ENCODE measurements at regions not wholly inside any gene's neighbourhood (a gene's known extent, or its start where the extent isn't known, plus 50 kb on each side); places are given as distances from the start of the nearest gene placed in this dataset.

GRCh38 chr3:176795891-176796290 lies 401.4 kb downstream of the TBL1XR1 start:
- no peak overlapping the region for H3K4me3 ChIP-seq (ENCODE audit: low read depth, low read length)
- no peak for DNase-seq (ENCODE audit: low read depth)
- no peak for TF ChIP-seq CTCF (IDR thresholded peaks at IDR 0.05; ENCODE audit: insufficient read depth, low read length)

GRCh38 chr3:176794406-176794805 lies 402.9 kb downstream of the TBL1XR1 start:
- TF ChIP-seq CTCF (IDR thresholded peaks at IDR 0.05; ENCODE audit: insufficient read depth, low read length) = no peak
- H3K4me3 ChIP-seq (ENCODE audit: low read depth, low read length) = no peak overlapping the region
- DNase-seq (ENCODE audit: low read depth) = no peak

- no peak for TF ChIP-seq CTCF (IDR thresholded peaks at IDR 0.05; ENCODE audit: insufficient read depth, low read length)
- DNase-seq (ENCODE audit: low read depth) = no peak
- no peak overlapping the region for H3K4me3 ChIP-seq (ENCODE audit: low read depth, low read length)
Observed at GRCh38 chr3:176789947-176790346, 407.3 kb downstream of the TBL1XR1 start.

- DNase-seq (ENCODE audit: low read depth) = no peak
- no peak overlapping the region for H3K4me3 ChIP-seq (ENCODE audit: low read depth, low read length)
- no peak for TF ChIP-seq CTCF (IDR thresholded peaks at IDR 0.05; ENCODE audit: insufficient read depth, low read length)
Observed at GRCh38 chr3:176789281-176789705, 408.0 kb downstream of the TBL1XR1 start.

- H3K4me3 ChIP-seq (ENCODE audit: low read depth, low read length) = no peak overlapping the region
- DNase-seq (ENCODE audit: low read depth) = no peak
- TF ChIP-seq CTCF (IDR thresholded peaks at IDR 0.05; ENCODE audit: insufficient read depth, low read length) = no peak
Observed at GRCh38 chr3:176787506-176787905, 409.8 kb downstream of the TBL1XR1 start.

- TF ChIP-seq CTCF (IDR thresholded peaks at IDR 0.05; ENCODE audit: insufficient read depth, low read length) = no peak
- no peak overlapping the region for H3K4me3 ChIP-seq (ENCODE audit: low read depth, low read length)
- DNase-seq (ENCODE audit: low read depth) = no peak
Observed at GRCh38 chr3:176785171-176785570, 412.1 kb downstream of the TBL1XR1 start.

- TF ChIP-seq CTCF (IDR thresholded peaks at IDR 0.05; ENCODE audit: insufficient read depth, low read length) = no peak
- no peak overlapping the region for H3K4me3 ChIP-seq (ENCODE audit: low read depth, low read length)
Observed at GRCh38 chr3:176780766-176781165, 416.5 kb downstream of the TBL1XR1 start.

More at GRCh38 chr3:176780766-176781165, 416.5 kb downstream of the TBL1XR1 start:
- DNase-seq (ENCODE audit: low read depth) = no peak
